HG02884 (cell line): ENCODE measurements at regions not wholly inside any gene's neighbourhood (a gene's known extent, or its start where the extent isn't known, plus 50 kb on each side); places are given as distances from the start of the nearest gene placed in this dataset.

ENCODE experiments used
- ATAC-seq: cut with Tn5 transposase; IDR thresholded peaks from one replicate; pipeline ENCODE4 v1.9.1; 2021; ENCODE audit warnings: mild to moderate bottlenecking, moderate library complexity; ENCODE audit not compliant: unreplicated experiment

DNA sequence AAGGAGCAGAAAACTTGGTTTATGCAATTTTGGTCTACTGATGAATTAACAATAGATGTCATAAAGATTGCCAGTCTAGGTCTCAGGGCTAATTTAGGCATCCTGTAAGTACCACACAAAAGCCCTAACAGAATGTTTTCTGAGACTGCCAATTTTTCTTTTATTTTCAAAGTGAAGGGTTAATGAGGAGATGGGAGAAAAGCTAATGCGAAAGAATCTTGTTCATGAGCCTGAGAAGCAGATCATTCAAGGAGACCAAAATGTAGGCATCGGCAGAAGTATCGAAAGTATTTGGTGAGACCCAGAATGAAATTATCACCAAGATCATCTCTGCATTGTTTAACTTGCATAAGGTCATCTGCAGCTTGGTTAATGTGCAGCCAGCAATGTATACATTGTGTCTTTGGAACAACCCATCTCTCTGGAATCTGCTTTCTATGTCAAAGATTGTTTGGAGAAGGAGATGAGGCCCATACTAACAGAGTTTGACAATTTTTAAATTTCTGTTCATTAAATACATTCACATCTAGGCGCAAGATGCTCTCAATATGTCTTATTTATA, 163.3 kb upstream of the GLI3 start:
- no peak for ATAC-seq

GRCh38 chr7:42395607-42396006, 158.6 kb upstream of the GLI3 start:
- ATAC-seq: no peak

DNA sequence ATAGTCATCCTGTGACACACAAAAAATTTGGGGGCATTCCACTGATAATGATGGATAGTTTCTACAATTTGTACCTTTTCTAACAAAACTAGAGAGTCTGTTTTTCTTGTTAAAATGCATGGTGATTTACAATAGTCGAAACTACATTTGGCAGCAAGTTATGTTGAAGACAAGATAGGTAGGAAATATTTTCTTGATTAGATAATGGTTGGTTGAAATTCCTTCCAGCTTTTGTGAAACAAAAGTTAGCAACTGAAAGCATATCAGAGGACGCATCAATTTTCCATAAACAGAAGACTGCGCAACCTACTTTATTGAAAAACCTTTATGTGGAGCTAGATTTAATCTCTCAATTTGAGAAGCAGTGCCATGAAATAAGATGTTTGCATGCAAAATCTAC, 155.8 kb upstream of the GLI3 start:
- ATAC-seq: no peak

DNA sequence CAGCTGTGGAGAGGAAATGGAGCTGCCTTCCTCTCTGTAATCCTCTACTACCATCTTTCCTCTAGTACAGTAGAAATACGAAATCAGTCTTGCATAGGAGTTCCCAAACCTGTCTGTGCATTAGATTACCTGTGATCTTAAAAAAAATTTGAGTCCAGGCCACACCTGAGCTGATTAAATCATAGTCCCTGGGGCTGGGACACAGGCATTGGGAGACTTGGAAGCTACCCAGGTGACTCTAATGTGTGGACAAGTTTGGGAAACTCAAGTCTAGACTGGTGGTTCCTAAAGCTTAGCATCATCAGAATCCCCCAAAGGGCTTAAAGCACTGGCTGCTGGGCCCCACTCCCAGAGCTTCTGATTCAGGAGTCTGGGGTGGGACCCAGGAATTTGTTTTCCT, 152.7 kb upstream of the GLI3 start:
- no peak for ATAC-seq

DNA sequence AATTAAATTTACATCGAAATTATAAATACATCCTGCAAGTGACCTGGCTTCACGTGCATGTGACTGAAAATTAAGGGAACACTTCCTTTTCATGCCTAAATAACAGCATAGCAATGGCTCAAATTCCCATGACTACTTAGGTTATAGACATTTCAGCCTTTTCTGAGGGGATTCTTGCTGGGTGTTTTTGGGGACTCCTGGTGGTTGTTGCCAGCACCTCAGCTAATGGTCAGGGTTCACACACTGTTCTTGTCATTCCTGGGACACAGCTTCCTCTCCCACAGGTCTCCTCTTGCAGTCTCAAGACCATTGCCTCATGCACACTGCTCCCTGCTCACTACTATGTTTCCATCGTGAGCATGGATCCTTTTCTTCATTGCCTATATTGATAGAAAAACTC, 148.9 kb upstream of the GLI3 start:
- ATAC-seq: no peak

- no peak for ATAC-seq
Measured at GRCh38 chr7:42381161-42381560, 144.2 kb upstream of the GLI3 start.

DNA sequence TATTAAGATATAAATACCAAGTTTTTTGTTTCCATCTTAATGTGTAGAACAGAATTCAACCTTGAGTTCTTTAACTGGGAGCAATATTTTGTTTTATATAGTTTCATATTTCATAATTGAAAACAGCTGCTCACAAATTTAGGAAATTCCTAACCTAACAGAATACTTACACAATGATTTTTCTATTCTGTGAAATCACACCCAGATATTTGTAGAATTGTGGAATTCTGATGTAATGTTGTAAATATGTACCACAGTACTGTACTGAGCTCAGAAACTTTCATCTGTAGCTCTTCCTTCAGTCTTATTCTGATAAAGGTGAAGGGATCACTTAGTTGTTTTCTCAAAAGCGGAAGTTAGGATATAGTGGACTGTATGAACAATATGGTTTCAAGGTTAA, 143.4 kb upstream of the GLI3 start:
- no peak for ATAC-seq

DNA sequence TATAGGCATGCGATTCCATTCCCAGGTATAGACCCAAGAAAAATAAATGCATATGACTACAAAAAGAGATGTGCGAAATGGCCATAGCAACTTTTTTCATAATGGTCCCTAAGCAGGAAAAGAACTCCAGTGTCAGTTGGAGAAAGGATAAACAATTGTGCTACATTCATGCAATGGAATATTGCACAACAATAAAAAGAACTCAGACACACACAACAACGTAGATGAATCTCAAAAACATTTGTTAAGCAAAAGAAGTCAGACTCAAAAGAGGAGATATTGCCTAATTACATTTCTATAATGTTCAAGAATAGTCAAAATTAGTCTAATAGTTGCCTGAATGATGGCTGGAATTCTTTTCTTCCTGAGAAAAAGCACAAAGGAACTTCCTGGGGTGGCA, 141.1 kb upstream of the GLI3 start:
- no peak for ATAC-seq

GRCh38 chr7:42373285-42373684, 136.3 kb upstream of the GLI3 start:
- no peak for ATAC-seq

GRCh38 chr7:42372479-42372878, 135.5 kb upstream of the GLI3 start:
- ATAC-seq: no peak

GRCh38 chr7:42359946-42360345, 122.9 kb upstream of the GLI3 start:
- ATAC-seq: no peak

DNA sequence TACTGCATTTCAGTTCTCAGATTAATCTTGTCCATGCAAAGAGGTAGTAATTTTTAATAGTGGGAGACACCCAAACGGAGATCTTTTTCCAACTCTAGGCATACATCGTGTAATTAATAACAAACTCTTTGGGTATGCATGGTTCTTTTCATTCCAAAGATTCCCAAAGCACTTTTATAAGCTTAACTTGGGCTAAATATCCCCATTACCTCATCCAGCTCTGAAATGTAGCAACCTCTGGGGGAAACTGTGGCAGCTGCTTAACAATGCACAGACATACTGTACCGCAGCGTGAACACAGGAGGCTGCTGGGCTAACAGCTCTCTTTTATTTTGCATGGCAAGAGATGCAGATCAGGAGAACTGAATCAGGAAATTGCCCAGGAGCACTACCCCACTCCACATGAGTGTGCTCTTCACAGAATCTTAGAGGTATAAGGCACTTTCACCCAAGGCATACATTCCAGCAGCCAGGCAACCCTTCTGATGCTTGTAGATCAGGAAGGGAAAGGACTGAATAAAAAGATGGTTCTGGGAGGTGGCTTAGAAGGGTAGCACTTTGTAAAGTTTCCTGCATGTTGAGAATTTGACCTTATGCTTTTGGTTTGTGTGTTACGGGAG, 114.4 kb upstream of the GLI3 start:
- no peak for ATAC-seq

GRCh38 chr7:42350801-42351200, 113.8 kb upstream of the GLI3 start:
- no peak for ATAC-seq

DNA sequence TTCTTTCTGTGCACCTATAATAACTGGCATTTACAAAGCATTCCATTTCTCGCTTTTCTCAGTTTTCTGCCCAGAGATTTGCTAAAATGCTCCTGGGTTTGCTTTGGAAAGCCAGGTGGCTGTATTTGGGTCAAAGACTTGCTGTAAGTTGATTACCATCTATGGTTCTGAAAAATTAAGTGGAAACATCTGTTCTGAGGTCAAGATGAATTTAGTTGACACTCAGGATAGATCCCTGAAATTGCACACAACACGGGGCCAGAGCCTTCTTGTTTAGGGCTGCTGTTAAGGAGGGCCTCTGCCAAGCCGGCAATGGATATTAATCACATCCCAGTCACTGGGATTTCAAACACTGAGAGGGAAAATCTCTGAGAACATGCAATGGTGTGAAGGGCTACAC, 111.6 kb upstream of the GLI3 start:
- no peak for ATAC-seq

DNA sequence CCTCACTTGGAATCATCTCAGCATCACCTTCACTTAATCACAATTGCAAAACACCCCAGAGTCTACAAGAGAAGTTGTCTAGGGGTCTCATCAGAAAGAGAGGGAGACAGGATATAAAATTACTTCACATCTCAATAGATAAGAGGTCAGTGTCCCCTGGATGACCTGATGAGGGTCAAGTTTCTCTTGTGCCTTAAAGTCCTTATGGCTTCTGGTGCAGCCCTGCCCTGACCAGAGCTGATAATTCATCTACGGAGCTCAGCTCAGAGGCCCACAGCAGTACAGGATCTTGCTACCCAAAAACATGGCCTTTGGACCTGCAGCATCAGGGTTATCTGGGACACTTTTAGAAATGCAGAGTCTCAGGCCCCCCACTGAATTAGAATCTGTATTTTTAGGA, 111.1 kb upstream of the GLI3 start:
- ATAC-seq: no peak

DNA sequence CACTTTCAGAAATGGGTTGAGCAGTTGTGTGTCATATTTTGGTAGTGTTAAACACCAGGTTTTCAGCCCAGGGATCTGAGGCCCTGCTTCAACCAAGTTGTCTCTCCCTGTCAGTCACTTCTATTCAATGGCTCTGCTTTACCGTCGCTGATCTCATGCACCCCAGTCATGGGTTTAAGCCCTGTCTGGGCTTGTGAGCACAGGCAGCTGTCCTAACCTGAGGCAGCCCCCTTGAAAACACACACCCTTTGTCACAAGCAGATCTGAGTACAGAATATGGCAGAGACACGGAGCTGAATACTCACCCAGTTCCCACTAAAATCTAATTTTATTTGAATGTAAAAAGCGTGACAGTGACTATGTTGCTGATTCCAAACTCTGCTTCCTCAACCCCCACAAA, 110.6 kb upstream of the GLI3 start:
- no peak for ATAC-seq

- no peak for ATAC-seq
Measured at GRCh38 chr7:42345478-42346299, 108.7 kb upstream of the GLI3 start.

DNA sequence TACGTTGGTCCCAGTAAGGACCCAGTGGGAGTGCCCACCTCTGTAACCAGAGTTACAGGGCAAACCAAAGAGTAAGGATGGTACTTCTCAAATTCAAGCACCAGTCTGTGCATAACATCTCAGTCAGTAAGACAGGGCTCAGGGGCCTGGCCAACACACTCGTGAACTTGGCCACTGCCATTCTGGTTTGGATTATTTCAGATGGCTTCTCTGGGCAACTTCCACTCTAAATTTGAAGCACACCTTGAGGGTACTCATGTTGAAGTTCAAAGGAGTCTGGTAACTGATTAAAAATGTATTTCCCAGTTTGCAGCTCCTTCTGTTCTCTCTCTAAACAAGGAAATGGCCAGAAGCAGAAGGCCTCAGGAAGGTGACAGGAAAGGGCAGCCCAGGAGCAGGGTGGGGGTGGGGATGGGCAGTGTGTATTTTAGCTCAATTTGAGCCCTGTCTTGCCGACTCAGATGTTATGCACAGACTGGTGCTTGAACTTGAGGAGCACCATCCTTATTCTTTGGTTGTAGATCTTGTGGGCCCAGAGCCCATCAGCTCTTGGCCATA, 107.3 kb upstream of the GLI3 start:
- ATAC-seq: no peak

DNA sequence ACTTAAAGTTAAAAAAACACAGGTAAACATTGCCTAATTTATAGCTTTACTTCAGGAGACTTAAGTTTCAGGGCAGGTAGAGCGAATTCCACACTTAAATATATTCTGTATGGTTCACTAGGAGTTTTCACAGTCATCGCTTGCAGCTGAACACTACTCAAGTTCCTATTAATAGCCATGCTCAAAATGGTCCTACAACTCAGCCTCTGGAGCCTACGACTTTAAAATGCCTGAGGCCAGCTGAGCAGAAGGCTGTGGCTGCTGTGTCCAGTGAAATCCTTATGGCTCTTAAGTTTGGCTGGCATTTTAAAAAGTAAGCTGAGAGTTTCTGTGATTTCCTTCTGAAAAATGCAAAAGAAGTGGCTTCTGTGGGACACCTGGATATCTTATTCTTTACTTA, 105.4 kb upstream of the GLI3 start:
- ATAC-seq: no peak

DNA sequence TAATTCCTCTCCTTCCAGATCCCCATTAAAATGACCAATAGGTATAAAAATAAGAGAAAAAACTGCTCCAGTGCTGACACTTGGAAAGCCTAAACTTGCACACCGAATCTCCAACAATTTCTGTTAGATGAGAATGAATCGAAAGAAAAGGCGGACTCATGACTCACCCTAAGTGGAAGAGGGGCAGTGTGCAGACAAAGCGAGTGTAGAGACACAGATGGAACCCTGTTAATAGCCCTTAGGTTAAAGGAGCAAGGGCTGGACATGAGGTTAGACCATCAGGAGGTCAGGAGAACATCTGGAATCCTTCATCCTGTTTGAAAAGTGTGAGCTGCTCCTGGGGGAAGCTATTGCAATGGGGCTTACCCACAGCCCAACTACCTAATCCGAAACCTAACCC, 103.4 kb upstream of the GLI3 start:
- no peak for ATAC-seq

- ATAC-seq: no peak
Measured at GRCh38 chr7:42338916-42339540, 102.0 kb upstream of the GLI3 start.
